GM03348 (cell line): ENCODE measurements at regions not wholly inside any gene's neighbourhood (a gene's known extent, or its start where the extent isn't known, plus 50 kb on each side); places are given as distances from the start of the nearest gene placed in this dataset.
"Not testable (repeated sequence)": the region's sequence is repeated elsewhere in the genome, so short reads cannot be mapped to it uniquely, and the experiment has no call there.

Source experiments
- DNase-seq: peaks from one replicate; pipeline ENCODE4 v3.0.0; 2012; ENCODE audit warnings: low spot score

- DNase-seq, result no peak
Measured at GRCh38 chr17:71724339-71724738, 396.5 kb upstream of the SOX9 start.

GRCh38 chr17:71725811-71726210 is 395.0 kb upstream of the SOX9 start:
- DNase-seq, result no peak

GRCh38 chr17:71726341-71726740 is 394.5 kb upstream of the SOX9 start:
- DNase-seq, result no peak

- DNase-seq, result no peak
Measured at GRCh38 chr17:71727292-71727691, 393.5 kb upstream of the SOX9 start.

- DNase-seq, result no peak
Measured at GRCh38 chr17:71727723-71728122, 393.1 kb upstream of the SOX9 start.

GRCh38 chr17:71730871-71731270 is 389.9 kb upstream of the SOX9 start:
- DNase-seq, result no peak

GRCh38 chr17:71735893-71736292 is 384.9 kb upstream of the SOX9 start:
- DNase-seq, result no peak

GRCh38 chr17:71740866-71741265 is 380.0 kb upstream of the SOX9 start:
- no peak for DNase-seq

- no peak for DNase-seq
Measured at GRCh38 chr17:71741836-71742235, 379.0 kb upstream of the SOX9 start.

GRCh38 chr17:71748872-71749271 is 371.9 kb upstream of the SOX9 start:
- no peak for DNase-seq

GRCh38 chr17:71753070-71753469 is 367.8 kb upstream of the SOX9 start:
- no peak for DNase-seq

- peak; percentile 4 for DNase-seq
Measured at GRCh38 chr17:71757156-71757555, 363.7 kb upstream of the SOX9 start.

- DNase-seq, result no peak
Measured at GRCh38 chr17:71757956-71758355, 362.9 kb upstream of the SOX9 start.

GRCh38 chr17:71759422-71760060 is 361.3 kb upstream of the SOX9 start:
- DNase-seq, result no peak

GRCh38 chr17:71760062-71760720 is 360.6 kb upstream of the SOX9 start:
- DNase-seq, result no peak

- DNase-seq, result no peak
Measured at GRCh38 chr17:71762526-71762925, 358.3 kb upstream of the SOX9 start.

GRCh38 chr17:71764505-71764904 is 356.3 kb upstream of the SOX9 start:
- peak; percentile 2 for DNase-seq

GRCh38 chr17:71765437-71765836 is 355.4 kb upstream of the SOX9 start:
- no peak for DNase-seq

GRCh38 chr17:71769850-71770249 is 351.0 kb upstream of the SOX9 start:
- DNase-seq, result no peak

GRCh38 chr17:71777048-71777640 is 343.7 kb upstream of the SOX9 start:
- no peak for DNase-seq

GRCh38 chr17:71779482-71779881 is 341.3 kb upstream of the SOX9 start:
- DNase-seq, result no peak

- no peak for DNase-seq
Measured at GRCh38 chr17:71780596-71780995, 340.2 kb upstream of the SOX9 start.

GRCh38 chr17:71782021-71782420 is 338.8 kb upstream of the SOX9 start:
- not testable (repeated sequence) for DNase-seq

GRCh38 chr17:71790791-71791190 is 330.0 kb upstream of the SOX9 start:
- DNase-seq, result peak; percentile 11
